Left hindlimb (tissue), 1 donor: ENCODE measurements at regions not wholly inside any gene's neighbourhood (a gene's known extent, or its start where the extent isn't known, plus 50 kb on each side); places are given as distances from the start of the nearest gene placed in this dataset.
"Not testable (repeated sequence)": the region's sequence is repeated elsewhere in the genome, so short reads cannot be mapped to it uniquely, and the experiment has no call there.

ENCODE experiments used
- DNase-seq: peaks from one replicate; pipeline ENCODE4 v3.0.0-alpha.2; 2018

GRCh38 chr1:244325056-244325758 is 126.5 kb downstream of the ADSS2 start:
- no peak for DNase-seq

- no peak for DNase-seq
Observed at GRCh38 chr1:244326757-244327156, 125.0 kb downstream of the ADSS2 start.

GRCh38 chr1:244327533-244327932 is 124.2 kb downstream of the ADSS2 start:
- DNase-seq = no peak

GRCh38 chr1:244328476-244328875 is 123.2 kb downstream of the ADSS2 start:
- no peak for DNase-seq

GRCh38 chr1:244329591-244330317 is 122.0 kb downstream of the ADSS2 start:
- DNase-seq = no peak

- no peak for DNase-seq
Observed at GRCh38 chr1:244330318-244330625, 121.4 kb downstream of the ADSS2 start.

GRCh38 chr1:244332761-244333160 is 118.9 kb downstream of the ADSS2 start:
- not testable (repeated sequence) for DNase-seq

- not testable (repeated sequence) for DNase-seq
Observed at GRCh38 chr1:244334315-244334714, 117.4 kb downstream of the ADSS2 start.

GRCh38 chr1:244334842-244335241 is 116.9 kb downstream of the ADSS2 start:
- DNase-seq = not testable (repeated sequence)

- DNase-seq = no peak
Observed at GRCh38 chr1:244335456-244335855, 116.3 kb downstream of the ADSS2 start.

GRCh38 chr1:244336232-244336899 is 115.3 kb downstream of the ADSS2 start:
- DNase-seq = no peak

GRCh38 chr1:244337839-244338238 is 113.9 kb downstream of the ADSS2 start:
- no peak for DNase-seq

- DNase-seq = no peak
Observed at GRCh38 chr1:244339073-244339692, 112.5 kb downstream of the ADSS2 start.

GRCh38 chr1:244339776-244340175 is 111.9 kb downstream of the ADSS2 start:
- no peak for DNase-seq

- no peak for DNase-seq
Observed at GRCh38 chr1:244340396-244340795, 111.3 kb downstream of the ADSS2 start.

GRCh38 chr1:244341455-244342450 is 110.0 kb downstream of the ADSS2 start:
- no peak for DNase-seq

GRCh38 chr1:244344001-244344400 is 107.7 kb downstream of the ADSS2 start:
- DNase-seq = no peak

GRCh38 chr1:244346972-244347618 is 104.6 kb downstream of the ADSS2 start:
- DNase-seq = no peak

GRCh38 chr1:244347942-244348341 is 103.8 kb downstream of the ADSS2 start:
- DNase-seq = no peak

GRCh38 chr1:244349103-244349531 is 102.6 kb downstream of the ADSS2 start:
- DNase-seq = no peak

GRCh38 chr1:244349581-244350001 is 102.1 kb downstream of the ADSS2 start:
- no peak for DNase-seq

GRCh38 chr1:244350027-244350426 is 101.7 kb downstream of the ADSS2 start:
- DNase-seq = no peak
